ENCODE measurements at regions not wholly inside any gene's neighbourhood (a gene's known extent, or its start where the extent isn't known, plus 50 kb on each side); places are given as distances from the start of the nearest gene placed in this dataset.

DNA sequence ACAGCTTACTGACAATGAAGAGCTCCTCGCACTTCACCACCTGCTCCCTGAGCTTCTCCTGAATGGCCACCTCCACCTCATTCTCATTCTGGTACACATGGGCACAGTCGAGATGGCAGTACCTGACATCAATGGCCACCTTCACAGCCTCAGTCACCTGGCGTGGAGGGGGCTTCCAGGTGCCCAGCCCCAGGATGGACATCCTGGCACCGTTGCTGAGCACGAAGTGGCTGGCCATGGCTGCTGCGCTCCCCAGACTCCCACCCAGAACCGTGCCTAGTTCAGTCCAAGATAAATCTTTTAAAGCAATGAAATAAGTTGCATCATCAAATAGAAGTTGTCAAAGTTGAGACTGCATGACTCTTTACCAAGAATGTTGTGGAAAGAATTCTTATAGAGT lies 128.1 kb upstream of the SOX6 start:
- no peak for TF ChIP-seq FOXM1 (IDR thresholded peaks at IDR 0.05; ENCODE audit: borderline replicate concordance)
- no peak for TF ChIP-seq ZNF384 (IDR thresholded peaks at IDR 0.05)
- TF ChIP-seq HDGF (IDR thresholded peaks at IDR 0.05; ENCODE audit: borderline replicate concordance) = no peak
- no peak for TF ChIP-seq TARDBP (IDR thresholded peaks at IDR 0.05)
- TF ChIP-seq, protein P1, sequence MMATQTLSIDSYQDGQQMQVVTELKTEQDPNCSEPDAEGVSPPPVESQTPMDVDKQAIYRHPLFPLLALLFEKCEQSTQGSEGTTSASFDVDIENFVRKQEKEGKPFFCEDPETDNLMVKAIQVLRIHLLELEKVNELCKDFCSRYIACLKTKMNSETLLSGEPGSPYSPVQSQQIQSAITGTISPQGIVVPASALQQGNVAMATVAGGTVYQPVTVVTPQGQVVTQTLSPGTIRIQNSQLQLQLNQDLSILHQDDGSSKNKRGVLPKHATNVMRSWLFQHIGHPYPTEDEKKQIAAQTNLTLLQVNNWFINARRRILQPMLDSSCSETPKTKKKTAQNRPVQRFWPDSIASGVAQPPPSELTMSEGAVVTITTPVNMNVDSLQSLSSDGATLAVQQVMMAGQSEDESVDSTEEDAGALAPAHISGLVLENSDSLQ (IDR thresholded peaks at IDR 0.05) = no peak
- no peak for TF ChIP-seq SUZ12 (IDR thresholded peaks at IDR 0.05)
- no peak for TF ChIP-seq SP1 (IDR thresholded peaks at IDR 0.05)
- no peak for TF ChIP-seq ARNT (IDR thresholded peaks at IDR 0.05)
- TF ChIP-seq FOXK2 (IDR thresholded peaks at IDR 0.05) = no peak
- no peak for TF ChIP-seq FOXA1 (IDR thresholded peaks at IDR 0.05)
